Fibroblast of the aortic adventitia (primary cell): ENCODE measurements at regions not wholly inside any gene's neighbourhood (a gene's known extent, or its start where the extent isn't known, plus 50 kb on each side); places are given as distances from the start of the nearest gene placed in this dataset.
"Not testable (repeated sequence)": the region's sequence is repeated elsewhere in the genome, so short reads cannot be mapped to it uniquely, and the experiment has no call there.

Experiments used
- DNase-seq: peaks from one replicate; pipeline ENCODE4 v3.0.0-alpha.2; 2010; ENCODE audit warnings: low read depth
- H3K4me3 ChIP-seq: 2 replicates; pipeline ENCODE4 v1.5.1; 2011; ENCODE audit warnings: low read depth, mild to moderate bottlenecking, control low read depth, low read length, moderate library complexity
- TF ChIP-seq, protein P1 (sequence below): IDR thresholded peaks from 2 replicates; pipeline ENCODE4 v1.5.1; 2011; ENCODE audit warnings: mild to moderate bottlenecking, low read length, control low read depth, inconsistent platforms; ENCODE audit not compliant: insufficient read depth

DNA sequence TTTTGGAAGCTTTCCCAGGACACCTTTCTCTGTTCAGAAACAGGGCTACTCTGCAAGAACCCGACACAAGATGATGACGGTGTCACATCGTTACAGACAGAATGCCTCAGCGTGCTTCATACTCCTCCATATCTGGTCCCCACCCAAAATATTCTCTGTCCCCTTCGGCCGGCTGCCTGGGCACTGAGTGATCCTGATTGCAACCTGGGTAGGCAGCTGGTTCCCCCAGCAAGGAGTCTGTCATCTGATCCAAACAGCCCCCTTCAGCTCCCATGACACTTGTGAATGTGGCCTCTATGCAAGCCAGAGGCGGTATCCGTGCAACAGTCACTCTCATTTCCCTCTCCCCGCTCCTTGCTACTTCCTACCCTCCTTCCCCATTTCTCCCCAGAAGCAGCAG, 431.7 kb upstream of the B3GAT1 start:
- no peak for DNase-seq
- TF ChIP-seq, protein P1, sequence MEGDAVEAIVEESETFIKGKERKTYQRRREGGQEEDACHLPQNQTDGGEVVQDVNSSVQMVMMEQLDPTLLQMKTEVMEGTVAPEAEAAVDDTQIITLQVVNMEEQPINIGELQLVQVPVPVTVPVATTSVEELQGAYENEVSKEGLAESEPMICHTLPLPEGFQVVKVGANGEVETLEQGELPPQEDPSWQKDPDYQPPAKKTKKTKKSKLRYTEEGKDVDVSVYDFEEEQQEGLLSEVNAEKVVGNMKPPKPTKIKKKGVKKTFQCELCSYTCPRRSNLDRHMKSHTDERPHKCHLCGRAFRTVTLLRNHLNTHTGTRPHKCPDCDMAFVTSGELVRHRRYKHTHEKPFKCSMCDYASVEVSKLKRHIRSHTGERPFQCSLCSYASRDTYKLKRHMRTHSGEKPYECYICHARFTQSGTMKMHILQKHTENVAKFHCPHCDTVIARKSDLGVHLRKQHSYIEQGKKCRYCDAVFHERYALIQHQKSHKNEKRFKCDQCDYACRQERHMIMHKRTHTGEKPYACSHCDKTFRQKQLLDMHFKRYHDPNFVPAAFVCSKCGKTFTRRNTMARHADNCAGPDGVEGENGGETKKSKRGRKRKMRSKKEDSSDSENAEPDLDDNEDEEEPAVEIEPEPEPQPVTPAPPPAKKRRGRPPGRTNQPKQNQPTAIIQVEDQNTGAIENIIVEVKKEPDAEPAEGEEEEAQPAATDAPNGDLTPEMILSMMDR, result no peak
- no peak overlapping the region for H3K4me3 ChIP-seq

DNA sequence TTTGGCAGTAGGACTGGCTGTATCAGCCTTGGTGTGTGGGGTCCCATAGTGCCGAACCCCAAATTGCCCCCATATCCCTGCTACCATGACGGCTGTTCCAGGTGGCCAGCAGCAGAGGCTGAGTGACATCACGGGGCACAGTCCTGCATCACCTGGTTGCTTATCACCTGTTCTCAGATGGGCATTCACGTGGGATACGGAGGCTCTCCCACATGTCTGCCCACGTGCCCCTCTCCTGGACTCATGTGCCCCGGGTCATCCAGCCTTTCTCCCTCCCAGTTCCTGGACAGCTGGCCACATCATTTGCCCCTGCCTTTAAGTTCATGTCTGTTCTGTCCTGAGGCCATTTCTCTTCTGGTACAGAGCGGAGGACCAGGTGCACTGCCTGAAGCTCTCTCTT, 431.0 kb upstream of the B3GAT1 start:
- DNase-seq, result no peak
- H3K4me3 ChIP-seq, result no peak overlapping the region
- TF ChIP-seq, protein P1, result no peak

DNA sequence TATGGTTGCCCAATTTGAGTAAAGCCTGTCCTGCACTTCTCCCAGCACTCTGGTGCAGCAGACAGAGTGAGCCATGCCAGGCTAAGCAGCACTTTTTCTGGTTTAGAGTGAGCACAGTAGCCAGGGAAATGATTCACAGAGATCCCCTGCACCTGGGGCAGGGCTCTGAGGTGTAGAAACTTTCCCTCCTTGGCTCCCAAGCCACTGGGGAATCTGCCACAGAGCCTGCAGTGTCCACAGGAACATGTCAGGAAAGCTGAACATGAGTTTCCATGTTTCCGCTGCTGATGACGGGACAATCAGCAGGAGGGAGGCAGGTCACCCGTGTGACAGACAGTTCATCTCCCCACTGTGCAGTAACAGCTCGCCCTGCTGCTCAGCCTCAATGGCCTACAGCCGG, 429.9 kb upstream of the B3GAT1 start:
- DNase-seq, result no peak

DNA sequence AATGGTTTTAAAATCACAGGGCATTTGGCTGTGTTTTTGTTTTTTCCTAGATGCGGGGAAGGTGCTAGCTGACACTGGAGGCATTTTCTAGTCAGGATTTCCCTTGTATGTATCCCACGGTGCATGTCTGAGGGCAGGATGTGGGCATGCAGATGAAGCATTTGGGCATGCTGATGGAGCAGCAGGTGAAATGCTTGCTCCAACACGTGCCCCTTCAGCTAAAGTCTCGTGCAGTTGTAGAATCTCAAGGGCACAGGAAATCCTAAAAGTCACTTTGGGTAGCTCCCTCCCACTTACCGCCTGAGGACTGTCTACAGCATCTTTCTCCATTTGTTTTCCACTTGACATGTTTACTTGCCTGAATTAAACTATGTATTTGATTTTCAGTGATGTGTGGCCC, 429.4 kb upstream of the B3GAT1 start:
- no peak overlapping the region for H3K4me3 ChIP-seq
- no peak for DNase-seq
- TF ChIP-seq, protein P1, result no peak

More for the DNA sequence above, 429.9 kb upstream of the B3GAT1 start:
- TF ChIP-seq, protein P1, result no peak
- H3K4me3 ChIP-seq, result no peak overlapping the region

DNA sequence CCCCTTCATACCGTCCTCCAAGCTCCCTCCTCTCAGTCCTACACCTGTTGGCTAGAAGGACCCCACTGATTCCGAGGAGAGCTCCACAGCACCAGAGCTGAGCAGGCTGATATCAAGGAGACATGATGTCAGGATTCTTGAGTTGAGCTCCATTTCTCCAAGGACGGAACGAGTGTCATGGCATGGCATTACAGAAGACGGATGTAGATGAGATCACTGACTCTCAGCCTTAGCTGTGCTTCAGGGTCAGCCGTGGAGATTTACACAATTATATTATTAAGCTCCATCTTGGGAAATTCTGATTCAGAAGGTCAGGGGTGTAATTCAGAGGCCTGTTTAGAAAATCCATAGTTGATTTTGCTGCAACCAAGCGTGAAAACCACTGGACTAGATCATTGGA, 428.9 kb upstream of the B3GAT1 start:
- no peak for DNase-seq
- TF ChIP-seq, protein P1, result no peak
- no peak overlapping the region for H3K4me3 ChIP-seq

DNA sequence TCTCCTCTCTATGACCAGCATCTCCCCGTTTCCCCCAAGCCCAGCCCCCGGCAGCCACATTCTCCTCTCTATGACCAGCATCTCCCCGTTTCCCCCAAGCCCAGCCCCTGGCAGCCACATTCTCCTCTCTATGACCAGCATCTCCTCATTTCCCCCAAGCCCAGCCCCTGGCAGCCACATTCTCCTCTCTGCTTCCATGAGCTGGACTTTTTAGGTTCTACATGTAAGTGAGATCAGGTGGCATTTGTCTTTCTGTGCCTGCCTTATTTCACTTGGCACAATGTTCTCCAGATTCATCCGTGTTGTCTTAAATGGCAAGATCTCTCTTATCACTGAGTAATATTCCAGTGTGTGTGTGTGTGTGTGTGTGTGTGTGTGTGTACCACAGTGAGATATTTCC, 428.1 kb upstream of the B3GAT1 start:
- DNase-seq, H3K4me3 ChIP-seq: not testable (repeated sequence)

DNA sequence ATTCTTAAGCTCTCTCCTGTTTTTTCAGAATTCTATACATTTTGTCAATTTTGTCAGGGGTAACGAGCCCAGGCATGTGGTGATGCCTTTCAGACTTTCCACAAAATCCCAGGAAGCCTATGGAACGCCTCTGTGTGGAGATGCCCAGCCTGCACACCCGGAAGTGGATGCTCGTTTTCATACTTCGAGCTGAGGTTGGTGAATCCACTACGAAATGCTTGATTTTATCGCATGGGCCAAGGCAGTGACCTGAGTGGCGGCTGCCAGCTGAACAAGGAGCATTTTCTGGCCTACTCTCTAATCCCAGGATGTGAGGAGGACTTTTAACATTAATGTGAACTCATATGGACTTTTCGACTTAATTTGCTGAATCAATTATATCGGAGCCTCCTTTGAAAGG, 426.7 kb upstream of the B3GAT1 start:
- TF ChIP-seq, protein P1, result no peak
- DNase-seq, result no peak
- H3K4me3 ChIP-seq, result no peak overlapping the region
